C4-2B (cell line): ENCODE measurements at regions not wholly inside any gene's neighbourhood (a gene's known extent, or its start where the extent isn't known, plus 50 kb on each side); places are given as distances from the start of the nearest gene placed in this dataset.

Experiments
- CTCF ChIP-seq: fragments of 450-650 bp; conservative IDR thresholded peaks from 2 replicates; pipeline ENCODE4 v1.5.1; 2017; ENCODE audit warnings: mild to moderate bottlenecking
- ZFX ChIP-seq: fragments of 450-650 bp; IDR thresholded peaks from 2 replicates; pipeline ENCODE4 v1.6.1; 2017

- TF ChIP-seq CTCF (no peak), ZFX (no peak)
Measured at GRCh38 chr14:94680862-94681288, 68.7 kb downstream of the SERPINA3 start.
